T-cell (primary cell): ENCODE measurements at regions not wholly inside any gene's neighbourhood (a gene's known extent, or its start where the extent isn't known, plus 50 kb on each side); places are given as distances from the start of the nearest gene placed in this dataset.

Source experiments
- ATAC-seq, 4 experiments: fragments of 200-7000 bp in 3 of 4; fragments of 150-1000 bp in 1 of 4; cut with Tn5 transposase; replicated peaks in 1 of 4; 1 replicate in 3 of 4; 2 replicates in 1 of 4; pipeline ENCODE4 v1.10.0; 2021; ENCODE audit warnings: moderate library complexity in 3 of 4, mild to moderate bottlenecking in 2 of 4, moderate number of reproducible peaks in 1 of 4
- CTCF ChIA-PET, 2 donors: fragments of 300-600 bp; sonication (Branson Sonifier 250); formaldehyde crosslinking; loops; one replicate each; lab custom pipeline; 2022; ENCODE audit warnings: antibody characterized with exemption in 2 of 2; lab: Charles Lee
- POLR2A ChIA-PET, 2 donors: fragments of 300-600 bp; sonication (Branson Sonifier 250); formaldehyde crosslinking; loops; one replicate each; lab custom pipeline; 2022; ENCODE audit warnings: antibody characterized with exemption in 2 of 2; lab: Charles Lee
- DNase-seq, 35 experiments: peaks; one replicate each; pipeline versions ENCODE4 v3.0.0 to v3.0.0-alpha.2; 2013 to 2023
- H3K27ac ChIP-seq: one replicate; pipeline ENCODE4 v1.5.1; 2013; ENCODE audit warnings: low read length
- H3K27me3 ChIP-seq, 2 experiments: replicated peaks in 1 of 2; 1 replicate in 1 of 2; 2 replicates in 1 of 2; pipeline versions ENCODE4 v1.6.1 to v1.7.0; 2013; ENCODE audit warnings: low read length in 1 of 2, mixed read lengths in 1 of 2; ENCODE audit not compliant: control insufficient read depth in 2 of 2, insufficient read depth in 2 of 2; ENCODE audit errors: extremely low read depth in 1 of 2
- H3K36me3 ChIP-seq, 2 donors: 1 replicate in 1 of 2; 2 replicates in 1 of 2; pipeline versions ENCODE4 v1.6.1 to v1.7.0; 2013; ENCODE audit warnings: low read length in 1 of 2; ENCODE audit not compliant: control insufficient read depth in 2 of 2, insufficient read depth in 1 of 2; ENCODE audit errors: extremely low read depth in 1 of 2
- H3K4me1 ChIP-seq, 2 experiments: 1 replicate in 1 of 2; 2 replicates in 1 of 2; pipeline versions ENCODE4 v1.6.1 to v1.7.0; 2013; ENCODE audit warnings: low read length in 2 of 2, mixed read lengths in 1 of 2; ENCODE audit not compliant: insufficient read depth in 2 of 2, control insufficient read depth in 1 of 2; ENCODE audit errors: extremely low read depth in 1 of 2
- H3K4me3 ChIP-seq, 2 donors: 1 replicate in 1 of 2; 2 replicates in 1 of 2; pipeline versions ENCODE4 v1.5.1 to v1.7.0; 2013; ENCODE audit warnings: mild to moderate bottlenecking in 2 of 2, low read length in 1 of 2, moderate library complexity in 1 of 2; ENCODE audit not compliant: control insufficient read depth in 1 of 2; ENCODE audit errors: extremely low read depth in 1 of 2
- H3K9me3 ChIP-seq: 2 replicates; pipeline ENCODE4 v1.7.0; 2013
- H3K27ac Mint-ChIP-seq, 2 donors: one replicate each; pipeline ENCODE4 v1.8.0; 2020 to 2021; ENCODE audit warnings: mild to moderate bottlenecking in 2 of 2, mixed read lengths in 2 of 2
- H3K27me3 Mint-ChIP-seq, 2 donors: one replicate each; pipeline ENCODE4 v1.8.0; 2021 to 2022; ENCODE audit warnings: mixed read lengths in 2 of 2
- H3K36me3 Mint-ChIP-seq: one replicate; pipeline ENCODE4 v1.8.0; 2021; ENCODE audit warnings: mixed read lengths
- H3K4me1 Mint-ChIP-seq, 3 donors: one replicate each; pipeline ENCODE4 v1.8.0; 2020 to 2022; ENCODE audit warnings: mixed read lengths in 3 of 3, mild to moderate bottlenecking in 1 of 3
- H3K4me3 Mint-ChIP-seq, 3 donors: one replicate each; pipeline ENCODE4 v1.8.0; 2020 to 2022; ENCODE audit warnings: mild to moderate bottlenecking in 3 of 3, mixed read lengths in 3 of 3, moderate library complexity in 3 of 3
- H3K9me3 Mint-ChIP-seq, 3 donors: one replicate each; pipeline ENCODE4 v1.8.0; 2020 to 2022; ENCODE audit warnings: mixed read lengths in 3 of 3
- WGBS: methylation state at CpG from one replicate; pipeline ENCODE4 v1.1.5; 2013; ENCODE audit warnings: missing lambda C conversion rate; ENCODE audit not compliant: insufficient coverage; 5-methylcytosine and 5-hydroxymethylcytosine counted together

GRCh38 chr2:219758907-219759680 lies 131.7 kb downstream of the SLC4A3 start:
- Mint-ChIP-seq H3K9me3 (peaks cover 0 to 8% (median 5%) of the 10 kb centered on the region in 3 donors), H3K27ac (no peak overlapping the region), H3K36me3 (no peaks in the 10 kb centered on the region), H3K4me1 (no peaks in the 10 kb centered on the region), H3K27me3 (peaks cover 19% of the 10 kb centered on the region in 2 donors), H3K4me3 (no peak overlapping the region)
- CTCF ChIA-PET: no interaction called here
- POLR2A ChIA-PET: no interaction called here
- peaks cover 0 to 11% of the 10 kb centered on the region in 2 experiments for H3K27me3 ChIP-seq
- no peak overlapping the region for H3K27ac ChIP-seq
- ATAC-seq (no peak), DNase-seq (no peak)
- H3K36me3 ChIP-seq: no peaks in the 10 kb centered on the region
- H3K9me3 ChIP-seq: no peaks in the 10 kb centered on the region
- no peaks in the 10 kb centered on the region for H3K4me1 ChIP-seq
- 100% methylated on average over 1 of the region's 3 CpGs for WGBS
- H3K4me3 ChIP-seq: no peak overlapping the region

GRCh38 chr2:219759801-219760200 lies 132.4 kb downstream of the SLC4A3 start:
- Mint-ChIP-seq H3K36me3 (no peaks in the 10 kb centered on the region), H3K9me3 (peaks cover 0 to 4% (median 3%) of the 10 kb centered on the region in 3 donors), H3K27ac (no peak overlapping the region), H3K4me1 (no peaks in the 10 kb centered on the region), H3K27me3 (peaks cover 12 to 18% of the 10 kb centered on the region in 2 donors), H3K4me3 (no peak overlapping the region)
- Histone ChIP-seq H3K27me3 (peaks cover 0 to 8% of the 10 kb centered on the region in 2 experiments), H3K27ac (no peak overlapping the region), H3K4me3 (no peak overlapping the region), H3K36me3 (no peaks in the 10 kb centered on the region), H3K4me1 (no peaks in the 10 kb centered on the region), H3K9me3 (no peaks in the 10 kb centered on the region)
- ATAC-seq (no peak), DNase-seq (no peak)
- POLR2A ChIA-PET: no interaction called here
- WGBS: 70% methylated on average over 2 of the region's 3 CpGs
- CTCF ChIA-PET: no interaction called here

- no peak overlapping the region for H3K4me3 ChIP-seq
- H3K4me3 Mint-ChIP-seq: no peak overlapping the region
- H3K9me3 ChIP-seq: no peaks in the 10 kb centered on the region
- DNase-seq: no peak
- peaks cover 0 to 5% (median 2%) of the 10 kb centered on the region in 3 donors for H3K9me3 Mint-ChIP-seq
- no peaks in the 10 kb centered on the region for H3K4me1 Mint-ChIP-seq
- H3K27me3 Mint-ChIP-seq: peaks cover 9 to 24% of the 10 kb centered on the region in 2 donors
- no peaks in the 10 kb centered on the region for H3K4me1 ChIP-seq
- no peak for ATAC-seq
- ChIA-PET CTCF (no interaction called here), POLR2A (no interaction called here)
- no peak overlapping the region for H3K27ac Mint-ChIP-seq
- WGBS: 71% methylated on average over 1 of the region's 5 CpGs
- H3K36me3 ChIP-seq: no peaks in the 10 kb centered on the region
- no peak overlapping the region for H3K27ac ChIP-seq
- H3K27me3 ChIP-seq: peaks cover 0 to 5% of the 10 kb centered on the region in 2 experiments
- no peaks in the 10 kb centered on the region for H3K36me3 Mint-ChIP-seq
Measured at GRCh38 chr2:219765231-219765911, 137.9 kb downstream of the SLC4A3 start.

- peaks cover 0 to 6% (median 3%) of the 10 kb centered on the region in 3 donors for H3K9me3 Mint-ChIP-seq
- H3K36me3 ChIP-seq: no peaks in the 10 kb centered on the region
- H3K36me3 Mint-ChIP-seq: no peaks in the 10 kb centered on the region
- POLR2A ChIA-PET: no interaction called here
- no peak overlapping the region for H3K27ac ChIP-seq
- no peak overlapping the region for H3K4me3 Mint-ChIP-seq
- H3K27ac Mint-ChIP-seq: no peak overlapping the region
- no peak overlapping the region for H3K4me3 ChIP-seq
- WGBS: 81% methylated on average over 3 of the region's 5 CpGs
- no peaks in the 10 kb centered on the region for H3K4me1 ChIP-seq
- CTCF ChIA-PET: no interaction called here
- H3K27me3 ChIP-seq: peaks cover 0 to 5% of the 10 kb centered on the region in 2 experiments
- no peaks in the 10 kb centered on the region for H3K4me1 Mint-ChIP-seq
- DNase-seq (no peak), ATAC-seq (no peak)
- H3K27me3 Mint-ChIP-seq: peaks cover 1 to 20% of the 10 kb centered on the region in 2 donors
- no peaks in the 10 kb centered on the region for H3K9me3 ChIP-seq
Measured at GRCh38 chr2:219766658-219767057, 139.2 kb downstream of the SLC4A3 start.

GRCh38 chr2:219769090-219769910 lies 141.9 kb downstream of the SLC4A3 start:
- H3K4me3 ChIP-seq: no peak overlapping the region
- Mint-ChIP-seq H3K4me3 (no peak overlapping the region), H3K4me1 (no peaks in the 10 kb centered on the region), H3K27me3 (peaks cover 0 to 24% of the 10 kb centered on the region in 2 donors), H3K36me3 (no peaks in the 10 kb centered on the region), H3K9me3 (peaks cover 0 to 6% (median 3%) of the 10 kb centered on the region in 3 donors), H3K27ac (no peak overlapping the region)
- DNase-seq (no peak), ATAC-seq (no peak)
- POLR2A ChIA-PET: no interaction called here
- no peaks in the 10 kb centered on the region for H3K4me1 ChIP-seq
- no peaks in the 10 kb centered on the region for H3K9me3 ChIP-seq
- WGBS: 85% methylated on average over 13 of the region's 16 CpGs
- no peak overlapping the region for H3K27ac ChIP-seq
- CTCF ChIA-PET: no interaction called here
- H3K27me3 ChIP-seq: peaks cover 0 to 5% of the 10 kb centered on the region in 2 experiments
- no peaks in the 10 kb centered on the region for H3K36me3 ChIP-seq

GRCh38 chr2:219772103-219772635 lies 144.7 kb downstream of the SLC4A3 start:
- H3K9me3 Mint-ChIP-seq: peaks cover 0 to 6% (median 3%) of the 10 kb centered on the region in 3 donors
- ChIA-PET CTCF (no interaction called here), POLR2A (no interaction called here)
- H3K4me3 Mint-ChIP-seq: no peak overlapping the region
- DNase-seq: no peak
- H3K27me3 Mint-ChIP-seq: peaks cover 3 to 20% of the 10 kb centered on the region in 2 donors
- Histone ChIP-seq H3K36me3 (no peaks in the 10 kb centered on the region), H3K9me3 (no peaks in the 10 kb centered on the region), H3K4me3 (no peak overlapping the region), H3K4me1 (no peaks in the 10 kb centered on the region), H3K27ac (no peak overlapping the region), H3K27me3 (peaks cover 0 to 13% of the 10 kb centered on the region in 2 experiments)
- no peak overlapping the region for H3K27ac Mint-ChIP-seq
- H3K36me3 Mint-ChIP-seq: no peaks in the 10 kb centered on the region
- WGBS: 77% methylated on average over 9 of the region's 9 CpGs
- H3K4me1 Mint-ChIP-seq: no peaks in the 10 kb centered on the region
- ATAC-seq: no peak
